GM13977 (cell line): ENCODE measurements at regions not wholly inside any gene's neighbourhood (a gene's known extent, or its start where the extent isn't known, plus 50 kb on each side); places are given as distances from the start of the nearest gene placed in this dataset.

Experiments used
- DNase-seq: peaks from one replicate; pipeline ENCODE4 v3.0.0; 2012; ENCODE audit warnings: low spot score
- in situ Hi-C: fragments of 300-500 bp; cut with MboI; formaldehyde crosslinking; loops from one replicate; pipeline ENCODE4 v1.12.0; 2022; ENCODE audit warnings: low sequenced_read_pairs, low pct_unique_long_range_greater_than_20kb, mixed read lengths, inconsistent platforms; ENCODE audit not compliant: unreplicated experiment
- TF ChIP-seq, protein P1 (sequence below): IDR thresholded peaks from 2 replicates; pipeline ENCODE4 v1.5.1; 2012; ENCODE audit warnings: mild to moderate bottlenecking, control low read depth; ENCODE audit not compliant: insufficient read depth; ENCODE audit errors: extremely low read depth, missing control alignments

GRCh38 chr22:49705216-49705971 is 122.3 kb downstream of the BRD1 start:
- DNase-seq, result no peak
- in situ Hi-C loops, result no loop called here
- TF ChIP-seq, protein P1, sequence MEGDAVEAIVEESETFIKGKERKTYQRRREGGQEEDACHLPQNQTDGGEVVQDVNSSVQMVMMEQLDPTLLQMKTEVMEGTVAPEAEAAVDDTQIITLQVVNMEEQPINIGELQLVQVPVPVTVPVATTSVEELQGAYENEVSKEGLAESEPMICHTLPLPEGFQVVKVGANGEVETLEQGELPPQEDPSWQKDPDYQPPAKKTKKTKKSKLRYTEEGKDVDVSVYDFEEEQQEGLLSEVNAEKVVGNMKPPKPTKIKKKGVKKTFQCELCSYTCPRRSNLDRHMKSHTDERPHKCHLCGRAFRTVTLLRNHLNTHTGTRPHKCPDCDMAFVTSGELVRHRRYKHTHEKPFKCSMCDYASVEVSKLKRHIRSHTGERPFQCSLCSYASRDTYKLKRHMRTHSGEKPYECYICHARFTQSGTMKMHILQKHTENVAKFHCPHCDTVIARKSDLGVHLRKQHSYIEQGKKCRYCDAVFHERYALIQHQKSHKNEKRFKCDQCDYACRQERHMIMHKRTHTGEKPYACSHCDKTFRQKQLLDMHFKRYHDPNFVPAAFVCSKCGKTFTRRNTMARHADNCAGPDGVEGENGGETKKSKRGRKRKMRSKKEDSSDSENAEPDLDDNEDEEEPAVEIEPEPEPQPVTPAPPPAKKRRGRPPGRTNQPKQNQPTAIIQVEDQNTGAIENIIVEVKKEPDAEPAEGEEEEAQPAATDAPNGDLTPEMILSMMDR, result no peak

DNA sequence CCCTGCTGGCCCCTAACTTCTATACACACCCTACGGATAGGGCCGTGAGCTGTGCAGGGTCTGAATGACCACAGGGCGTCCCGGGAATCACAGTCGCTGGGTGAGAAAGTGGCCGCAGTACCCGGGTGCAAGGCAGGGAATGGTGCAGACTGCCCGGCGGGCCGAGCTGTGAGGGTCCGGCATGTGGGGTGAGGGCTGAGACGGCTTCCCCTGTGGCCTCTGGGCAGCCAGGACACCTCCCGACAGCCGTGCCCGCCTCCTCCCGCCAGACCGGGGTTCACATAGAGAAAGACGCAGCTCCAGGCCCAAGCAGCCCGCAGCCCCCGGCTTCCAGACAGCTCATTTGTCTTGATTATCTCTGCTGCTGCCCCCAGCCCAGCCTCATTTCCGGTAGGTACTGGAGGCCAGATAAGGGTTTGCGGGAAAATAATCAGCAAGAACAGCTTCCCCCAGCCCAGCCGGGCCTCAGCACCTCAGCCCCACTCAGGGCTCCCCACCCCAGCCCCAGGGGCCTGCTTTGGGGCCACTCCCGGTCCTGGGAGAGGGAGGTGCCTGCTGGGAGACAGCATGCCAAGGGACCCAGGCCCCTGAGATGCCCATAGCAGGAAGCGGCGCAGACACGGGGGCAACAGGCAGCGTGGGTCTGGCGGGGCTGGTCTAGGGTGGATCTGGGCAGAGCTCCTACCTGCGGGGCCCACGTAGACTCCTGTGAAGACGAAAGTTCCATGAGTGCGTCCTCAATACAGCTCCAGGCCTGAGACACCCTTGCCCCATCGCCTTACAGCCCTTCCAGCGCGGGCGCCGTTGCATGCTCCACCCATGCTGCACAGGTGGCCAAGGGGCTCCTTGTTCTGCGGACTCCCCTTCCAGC is 123.1 kb downstream of the BRD1 start:
- TF ChIP-seq, protein P1, result no peak
- no peak for DNase-seq
- in situ Hi-C loops, result no loop called here

DNA sequence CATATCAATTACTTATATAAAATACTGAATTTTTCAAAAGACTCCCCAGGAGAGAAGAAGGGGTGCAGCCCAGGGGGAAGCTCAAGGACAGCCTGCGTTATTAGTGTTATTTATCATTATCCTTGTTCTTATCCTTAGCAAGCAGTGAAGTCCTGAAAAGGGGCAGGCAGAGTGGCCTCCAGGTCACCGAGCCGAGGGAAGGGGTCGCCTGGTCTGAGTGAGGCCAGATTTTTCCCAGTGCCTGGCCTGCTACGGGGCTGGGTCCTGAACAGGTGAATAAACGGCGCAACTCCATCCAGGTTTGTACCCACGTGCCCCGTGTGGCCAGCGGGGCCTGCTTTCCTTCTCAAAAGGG is 123.7 kb downstream of the BRD1 start:
- in situ Hi-C loops, result no loop called here
- no peak for DNase-seq
- TF ChIP-seq, protein P1, result no peak

GRCh38 chr22:49703505-49703904 is 124.2 kb downstream of the BRD1 start:
- no peak for DNase-seq
- TF ChIP-seq, protein P1, result no peak
- in situ Hi-C loops, result no loop called here

DNA sequence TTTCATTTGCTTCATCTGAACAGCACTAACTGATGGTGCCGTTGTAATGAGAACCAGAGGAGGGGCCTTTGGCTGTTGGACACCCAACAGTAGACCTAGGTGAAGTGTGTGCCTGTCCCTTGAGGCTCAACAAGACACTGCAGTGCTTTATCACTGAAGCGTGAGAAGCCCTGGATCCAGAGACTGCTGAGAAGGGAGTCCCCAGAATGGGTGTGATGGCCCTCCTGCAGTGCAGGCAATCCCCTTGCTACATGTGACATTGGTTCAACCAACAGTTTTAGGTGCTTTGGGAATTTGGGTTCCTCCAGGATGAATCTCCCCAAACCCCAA is 125.6 kb downstream of the BRD1 start:
- TF ChIP-seq, protein P1, result no peak
- no peak for DNase-seq
- in situ Hi-C loops, result no loop called here

DNA sequence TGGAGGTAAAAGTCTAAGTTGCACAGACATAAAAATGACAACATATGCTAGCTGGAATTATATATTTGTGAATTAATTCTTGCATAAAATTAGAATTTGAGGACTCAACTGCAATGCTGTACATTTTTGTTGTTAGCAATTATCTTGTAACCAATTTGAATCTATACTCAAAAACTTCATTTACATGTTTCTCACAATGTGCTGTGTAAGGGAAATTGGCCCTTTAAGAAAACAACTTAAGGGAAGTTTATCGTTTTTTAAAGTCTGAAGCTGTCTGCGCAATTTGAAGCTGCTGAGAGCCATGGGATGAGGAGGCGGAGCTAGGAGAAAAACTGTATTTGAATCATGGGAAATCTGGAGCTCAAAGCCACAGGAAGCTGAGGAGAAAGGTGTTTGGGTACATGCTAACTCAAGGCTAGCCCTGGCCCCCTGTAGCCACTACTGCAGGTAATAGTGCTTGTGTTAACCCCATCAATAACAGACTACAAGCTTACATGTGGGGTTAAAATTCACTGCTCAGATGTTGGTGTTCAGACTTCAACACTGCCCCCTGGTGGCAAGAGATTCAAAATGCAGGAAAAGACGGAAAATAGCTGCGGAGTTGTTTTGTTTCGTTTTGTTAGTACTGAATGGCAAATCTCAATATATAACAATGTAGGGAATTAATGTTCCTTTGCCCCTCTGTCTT is 126.1 kb downstream of the BRD1 start:
- in situ Hi-C loops, result no loop called here

More for the DNA sequence above, 126.1 kb downstream of the BRD1 start:
- TF ChIP-seq, protein P1, result peak; percentile 48
- no peak for DNase-seq
